NOMO-1 treated with DMSO at 0.1 percent for 48 hours (cell line): ENCODE measurements at regions not wholly inside any gene's neighbourhood (a gene's known extent, or its start where the extent isn't known, plus 50 kb on each side); places are given as distances from the start of the nearest gene placed in this dataset.
"Not testable (repeated sequence)": the region's sequence is repeated elsewhere in the genome, so short reads cannot be mapped to it uniquely, and the experiment has no call there.

Experiments
- DNase-seq: peaks from one replicate; lab custom pipeline; 2025; ENCODE audit not compliant: unreplicated experiment; lab: John Stamatoyannopoulos, UW

DNA sequence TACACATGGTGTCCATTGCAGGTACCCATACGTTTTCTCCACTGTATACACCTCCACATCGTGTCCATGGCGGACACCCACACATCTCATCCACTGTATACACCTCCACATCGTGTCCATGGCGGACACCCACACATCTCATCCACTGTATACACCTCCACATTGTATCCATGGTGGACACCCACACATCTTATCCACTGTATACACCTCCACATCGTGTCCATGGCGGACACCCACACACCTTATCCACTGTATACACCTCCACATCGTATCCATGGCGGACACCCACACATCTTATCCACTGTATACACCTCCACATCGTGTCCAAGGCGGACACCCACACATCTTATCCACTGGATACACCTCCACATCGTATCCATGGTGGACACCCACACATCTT is 50.4 kb upstream of the TTC34 start:
- DNase-seq = not testable (repeated sequence)

DNA sequence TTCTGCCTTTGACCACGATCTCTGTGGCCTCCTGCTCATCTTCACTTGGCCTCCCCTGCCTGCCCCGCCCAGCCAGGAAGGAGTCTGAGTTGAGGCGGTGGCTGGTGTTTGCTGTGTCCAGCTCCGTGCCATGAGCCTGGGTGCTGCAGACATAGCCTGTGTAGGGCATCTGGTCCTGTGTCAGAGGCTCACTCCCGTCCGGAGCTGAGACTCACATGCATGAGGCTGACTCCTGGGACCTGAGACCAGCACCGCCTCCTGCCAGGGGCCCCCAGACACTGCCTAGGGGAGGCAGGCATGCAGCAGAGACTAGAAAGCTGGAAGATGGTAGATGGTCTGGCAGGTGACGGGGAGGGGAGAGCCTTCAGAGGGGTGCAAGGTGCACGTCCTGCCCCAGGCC is 52.2 kb upstream of the TTC34 start:
- DNase-seq = no peak

DNA sequence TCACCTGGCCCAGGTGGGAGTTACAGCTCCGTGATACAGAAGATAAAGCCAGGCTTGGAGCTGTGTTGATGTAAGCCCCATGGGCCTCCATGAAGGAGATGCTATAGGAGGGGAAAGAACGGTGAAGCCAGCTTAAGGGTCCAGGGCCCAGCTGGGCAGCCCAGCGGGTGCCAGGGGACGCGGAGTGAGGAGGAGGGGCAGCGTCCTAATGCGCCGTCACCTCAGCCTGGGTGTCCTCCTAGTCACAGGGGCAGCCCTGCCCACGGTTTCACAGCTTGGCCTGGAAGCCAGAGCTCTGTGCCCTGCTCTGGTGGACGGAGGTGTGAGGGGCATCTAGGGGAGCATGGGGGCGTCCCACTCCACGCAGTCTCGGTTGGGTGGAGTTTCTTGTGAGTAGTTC is 52.7 kb upstream of the TTC34 start:
- DNase-seq = no peak

- DNase-seq = no peak
These were observed 53.1 kb upstream of the TTC34 start for GRCh38 chr1:2854611-2855010.

DNA sequence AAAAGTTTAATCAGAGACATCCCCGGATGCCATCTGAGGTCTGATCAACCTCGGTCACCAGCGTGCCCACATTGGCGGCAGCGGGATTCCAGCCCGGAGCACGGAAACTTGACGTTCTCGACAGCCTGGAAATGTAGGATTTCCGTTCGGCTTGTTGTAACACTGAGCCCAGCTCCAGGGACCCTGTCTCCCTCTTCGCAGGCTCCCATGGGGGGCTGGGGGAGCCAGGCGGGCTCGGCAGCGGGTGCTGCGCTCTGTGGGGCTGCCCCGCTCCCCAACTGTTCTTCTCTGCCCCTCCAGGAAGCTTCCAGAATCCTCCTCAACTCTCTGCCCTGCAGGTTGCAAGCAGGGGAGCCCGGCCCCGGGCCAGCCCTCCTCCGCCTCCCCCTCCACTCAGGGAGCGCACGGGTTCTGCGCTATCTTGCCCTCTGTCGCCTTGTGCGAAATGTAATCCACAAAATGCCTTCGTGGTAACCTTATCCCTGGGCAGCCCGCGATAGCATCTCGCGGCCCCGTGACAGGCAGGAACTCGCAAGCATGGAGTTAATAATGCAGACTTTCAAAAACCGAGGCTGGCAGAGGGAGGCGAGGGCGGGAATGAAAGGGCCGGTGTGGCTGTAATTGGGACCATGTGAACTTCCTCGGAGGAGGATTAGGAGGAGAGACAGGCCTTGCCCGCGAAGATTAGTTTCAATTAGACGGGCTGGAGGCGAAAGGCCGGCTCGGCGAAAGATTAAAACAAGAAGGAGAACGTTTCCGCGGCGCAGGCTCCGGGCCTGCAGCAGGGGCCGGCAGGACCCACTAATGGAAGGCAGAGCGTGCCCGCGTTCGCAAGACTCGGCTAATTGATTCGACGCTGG is 53.9 kb upstream of the TTC34 start:
- DNase-seq = no peak

DNA sequence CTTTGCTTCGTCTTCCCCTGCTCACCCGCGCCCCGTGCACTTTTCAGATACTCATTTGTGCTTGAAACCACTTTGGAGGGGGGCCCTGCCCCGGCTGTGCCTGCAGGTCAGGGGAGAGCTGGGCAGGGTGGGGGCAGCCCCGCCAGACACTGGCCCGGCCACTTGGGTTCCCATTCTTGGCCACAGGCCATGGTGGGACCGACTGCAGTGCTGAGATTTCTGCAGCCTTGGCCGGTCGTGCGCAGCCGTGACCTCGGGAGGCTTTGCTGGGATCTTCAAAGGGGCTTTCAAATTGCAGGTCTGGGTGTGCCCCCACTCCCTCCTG is 54.5 kb upstream of the TTC34 start:
- DNase-seq = no peak

- DNase-seq = no peak
These were observed 55.3 kb upstream of the TTC34 start for GRCh38 chr1:2856676-2857375.

- no peak for DNase-seq
These were observed 56.0 kb upstream of the TTC34 start for GRCh38 chr1:2857521-2857920.

DNA sequence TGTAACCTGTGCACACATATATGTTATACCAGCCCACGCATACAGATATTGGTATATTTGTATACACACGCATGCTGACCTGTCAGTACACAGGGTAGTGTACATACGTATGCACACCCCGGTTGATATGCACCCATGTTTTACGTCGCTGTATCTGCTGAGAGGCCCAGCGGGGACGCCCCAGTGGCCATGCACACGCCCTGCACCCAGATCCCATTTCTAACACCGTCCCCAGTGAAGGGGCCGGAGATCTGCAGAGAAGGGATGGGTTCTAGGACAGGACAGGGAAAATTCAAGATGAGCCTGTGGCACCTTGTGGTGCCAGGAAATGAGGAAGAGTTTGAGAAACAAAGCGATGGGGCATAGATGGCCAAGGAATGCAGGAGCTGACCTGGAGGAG is 57.2 kb upstream of the TTC34 start:
- DNase-seq = no peak

- DNase-seq = no peak
These were observed 57.9 kb upstream of the TTC34 start for GRCh38 chr1:2859219-2859880.

- DNase-seq = no peak
These were observed 58.5 kb upstream of the TTC34 start for GRCh38 chr1:2859881-2860430.

DNA sequence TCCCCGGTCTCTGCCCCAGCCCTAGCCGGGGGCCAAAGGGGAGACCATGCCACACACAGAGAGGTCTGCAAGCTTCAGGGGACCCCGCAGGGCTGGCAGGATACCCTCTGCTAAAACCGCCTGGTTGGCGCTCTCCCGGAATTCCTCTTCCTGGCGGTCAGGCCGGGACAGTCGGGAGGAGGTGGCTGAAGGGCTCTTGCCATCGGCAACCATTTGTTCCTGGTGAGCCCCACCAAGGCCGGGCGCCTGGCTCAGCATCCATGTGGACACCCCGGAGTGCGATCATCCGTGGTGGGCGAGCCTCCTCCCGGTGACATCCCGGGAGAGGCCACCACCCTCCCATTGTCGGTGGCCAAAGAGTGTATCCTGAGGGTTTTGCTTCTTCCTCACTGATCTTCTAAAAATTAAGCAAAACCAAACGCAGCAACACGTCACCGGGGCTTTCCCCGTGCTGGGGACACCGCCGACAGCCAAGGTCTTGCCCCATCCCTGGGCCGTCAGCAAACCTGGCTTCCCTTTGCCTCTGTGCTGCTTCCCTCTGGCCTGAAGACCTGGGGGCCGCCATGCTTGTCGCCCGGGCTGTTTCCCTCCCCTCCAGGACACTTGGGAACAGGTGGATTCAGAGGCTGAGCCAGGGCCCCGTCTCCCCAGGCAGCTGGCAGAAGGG is 59.1 kb upstream of the TTC34 start:
- no peak for DNase-seq

DNA sequence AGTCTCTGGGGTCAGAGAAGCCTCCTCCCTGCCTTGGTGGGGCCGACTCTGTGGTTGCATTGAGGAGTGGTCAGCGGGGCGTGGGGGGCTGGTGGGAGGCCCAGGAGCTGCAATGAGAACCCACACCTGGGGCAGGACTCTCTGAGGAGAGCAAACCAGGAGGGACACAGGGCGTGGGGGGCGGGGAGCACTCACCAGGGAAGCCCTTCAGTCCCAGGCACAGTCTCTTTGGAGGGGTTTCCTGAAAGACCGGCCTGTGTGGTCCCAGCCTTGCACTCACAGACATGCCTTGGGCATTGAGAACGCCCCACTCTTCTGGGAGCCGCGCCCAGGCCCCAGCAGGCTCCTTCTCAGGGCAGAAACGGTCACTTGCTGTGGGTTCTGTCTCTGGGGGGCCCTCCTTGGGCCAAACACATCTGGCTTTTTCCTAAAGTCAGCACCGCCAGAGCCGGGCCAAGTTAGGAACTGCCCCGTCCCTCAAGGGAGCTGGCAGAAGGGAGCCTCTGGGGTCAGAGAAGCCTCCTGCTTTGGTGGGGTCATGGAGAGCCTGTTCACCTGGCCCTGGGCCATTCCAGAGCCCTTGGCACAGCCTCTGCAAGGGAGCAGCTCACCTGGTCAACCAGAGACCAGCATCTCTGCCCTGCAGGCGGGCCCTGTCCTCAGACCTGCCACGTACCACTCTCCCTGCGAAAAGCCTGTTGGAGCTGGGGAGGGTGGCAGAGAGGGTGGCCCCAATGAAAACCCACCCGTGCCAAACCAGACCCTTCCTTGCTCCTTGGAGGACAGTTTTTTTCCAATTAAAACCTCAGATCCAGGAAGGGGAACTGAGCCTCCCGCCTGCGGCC is 59.9 kb upstream of the TTC34 start:
- no peak for DNase-seq

DNA sequence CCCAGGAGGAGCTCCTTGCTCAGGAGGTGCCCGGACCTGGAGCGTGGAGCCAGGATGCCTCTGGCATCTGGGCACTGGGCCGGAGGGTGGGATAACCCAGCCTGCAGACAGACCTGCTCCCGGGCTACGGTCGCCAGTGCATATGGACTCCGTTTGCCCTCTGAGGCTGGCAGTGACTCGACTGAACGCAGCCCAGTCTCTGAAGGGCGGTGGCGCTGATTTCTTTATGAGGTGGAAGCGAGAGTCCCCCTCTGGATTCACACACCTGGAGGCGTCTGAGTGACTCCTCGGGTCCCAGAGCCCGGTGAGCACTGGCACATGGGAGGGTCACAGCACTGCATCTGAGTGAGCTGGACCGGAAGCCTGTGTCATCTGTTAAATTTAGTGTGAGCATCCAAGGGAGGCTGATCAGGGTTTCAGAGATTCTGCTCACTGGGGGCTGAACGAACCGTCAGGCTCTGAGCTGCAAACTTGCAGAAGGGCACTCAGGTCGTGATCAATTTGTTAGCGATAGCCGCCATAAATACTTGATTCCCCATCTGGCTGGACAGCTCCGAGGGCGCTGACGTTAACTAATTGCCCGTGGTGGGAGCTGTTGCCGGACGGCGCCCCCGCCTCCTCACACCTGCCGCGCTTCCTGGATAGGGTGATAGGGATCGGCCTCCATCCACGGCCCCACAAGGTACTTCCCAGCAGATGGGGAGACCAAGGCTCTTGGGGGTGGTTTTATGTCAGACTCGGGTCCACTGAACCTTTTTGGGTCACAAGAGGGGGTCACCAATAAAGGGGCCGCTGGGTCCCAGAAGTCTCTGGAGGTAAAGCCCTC is 60.7 kb upstream of the TTC34 start:
- no peak for DNase-seq

DNA sequence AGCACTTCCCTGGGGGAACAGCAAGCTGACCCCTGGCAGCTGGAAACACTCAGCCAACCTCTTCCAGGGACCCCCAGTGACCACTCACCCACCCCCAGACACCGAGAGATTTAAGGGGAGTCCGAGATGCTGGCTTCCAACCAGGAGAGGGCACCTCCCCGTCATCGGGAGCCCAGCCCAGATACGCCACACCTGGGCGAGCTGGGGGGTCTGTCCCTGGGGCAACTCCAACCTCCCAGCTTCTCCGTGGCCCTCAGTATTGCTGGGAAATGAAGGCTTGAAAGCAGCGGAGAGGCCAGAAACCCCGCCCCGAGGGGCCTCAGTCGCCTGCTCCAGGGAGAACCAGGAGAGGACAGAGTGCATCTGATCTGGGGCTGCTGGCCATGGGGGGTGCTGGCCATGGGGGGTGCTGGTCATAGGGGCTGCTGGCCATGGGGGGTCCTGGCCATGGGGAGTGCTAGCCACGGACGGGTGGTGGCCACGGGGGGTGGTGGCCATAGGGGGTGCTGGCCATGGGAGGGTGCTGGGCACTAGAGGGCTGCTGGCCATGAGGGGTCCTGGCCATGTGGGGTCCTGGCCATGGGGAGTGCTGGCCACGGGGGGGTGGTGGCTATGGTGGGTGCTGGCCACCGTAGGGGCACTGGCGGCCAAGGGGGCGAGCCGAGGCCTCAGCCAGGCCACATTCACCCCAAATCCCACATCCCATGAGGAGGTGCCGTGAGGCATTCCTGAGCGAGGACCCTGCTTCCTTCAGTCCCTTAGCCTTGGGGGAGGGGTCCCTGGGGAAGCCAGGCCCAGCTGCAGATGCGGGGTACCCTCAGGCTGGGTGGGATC is 61.5 kb upstream of the TTC34 start:
- DNase-seq = no peak

- no peak for DNase-seq
These were observed 62.1 kb upstream of the TTC34 start for GRCh38 chr1:2863648-2863963.

DNA sequence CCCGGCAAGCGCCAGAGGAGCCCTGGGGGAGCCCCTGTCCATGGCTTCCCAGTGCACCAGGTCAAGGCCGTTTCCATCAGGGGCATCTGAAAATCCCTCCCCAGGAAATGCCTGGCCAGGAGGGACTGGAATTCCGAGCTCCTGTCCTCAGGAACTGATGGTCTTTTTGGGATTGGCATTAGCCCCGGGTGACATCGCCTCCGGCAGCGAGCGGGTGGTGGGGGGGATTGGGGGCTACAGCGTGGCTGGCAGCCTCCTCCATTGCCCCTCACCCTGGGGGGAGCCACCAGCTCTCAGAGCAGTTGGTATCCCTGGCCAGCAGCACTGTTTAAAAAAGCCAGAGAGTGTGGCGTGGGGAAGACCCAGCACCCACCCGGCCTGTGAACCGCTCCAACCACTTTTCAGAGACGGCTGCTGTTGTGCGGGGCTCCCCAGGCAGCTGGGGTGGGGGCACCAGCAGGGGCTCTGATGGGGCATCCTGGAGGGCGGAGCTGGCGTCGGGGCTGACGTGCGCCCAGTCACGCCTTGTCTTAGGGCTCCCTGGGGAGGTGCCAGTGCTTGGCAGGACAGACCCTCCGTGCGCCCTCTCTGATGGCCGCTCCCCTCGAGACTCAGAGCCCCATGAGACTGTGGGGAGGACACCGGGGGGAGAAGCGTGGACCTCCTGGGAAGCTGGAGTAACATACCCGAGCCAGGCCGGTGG is 62.9 kb upstream of the TTC34 start:
- DNase-seq = no peak

DNA sequence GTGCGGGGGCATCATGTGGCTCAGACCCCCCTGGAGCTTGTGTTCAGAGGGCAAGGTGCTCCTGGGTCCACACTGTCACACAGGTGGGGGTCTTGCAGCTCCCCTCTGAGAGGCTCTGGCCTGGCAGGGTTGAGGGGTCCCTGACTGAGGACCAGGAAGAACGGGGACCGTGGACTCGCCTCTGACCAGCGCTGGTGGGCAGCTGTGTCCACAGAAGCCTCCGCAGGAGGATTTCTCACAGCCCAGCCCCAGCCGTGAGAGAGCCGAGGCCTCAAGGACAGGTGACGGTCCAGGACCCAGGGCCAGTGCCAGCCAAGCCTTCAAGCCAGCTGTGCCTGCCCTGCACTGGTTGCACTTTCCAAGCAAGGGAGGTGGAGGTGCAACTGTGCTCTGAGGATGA is 63.5 kb upstream of the TTC34 start:
- no peak for DNase-seq
